Activated CD4-positive, alpha-beta T cell treated with anti-CD3 and anti-CD28 coated beads, Interleukin-2, amount 10 ng/mL, durations not matched to agents 7 days and 5 days (primary cell): ENCODE measurements at regions not wholly inside any gene's neighbourhood (a gene's known extent, or its start where the extent isn't known, plus 50 kb on each side); places are given as distances from the start of the nearest gene placed in this dataset.
"Not testable (repeated sequence)": the region's sequence is repeated elsewhere in the genome, so short reads cannot be mapped to it uniquely, and the experiment has no call there.

Source experiments
- CTCF ChIA-PET: fragments of 350-600 bp; sonication (Branson Sonifier 250); formaldehyde crosslinking; loops from one replicate; lab custom pipeline; 2021; ENCODE audit warnings: antibody characterized with exemption; lab: Charles Lee
- POLR2A ChIA-PET: fragments of 350-600 bp; sonication (Branson Sonifier 250); formaldehyde crosslinking; loops from one replicate; lab custom pipeline; 2021; ENCODE audit warnings: antibody characterized with exemption; lab: Charles Lee
- DNase-seq: peaks from one replicate; pipeline ENCODE4 v3.0.0-alpha.2; 2020
- H3K27ac Mint-ChIP-seq: one replicate; pipeline ENCODE4 v1.8.0; 2021; ENCODE audit warnings: mild to moderate bottlenecking, moderate library complexity, mixed read lengths
- H3K27me3 Mint-ChIP-seq: one replicate; pipeline ENCODE4 v1.8.0; 2021; ENCODE audit warnings: mixed read lengths
- H3K36me3 Mint-ChIP-seq: one replicate; pipeline ENCODE4 v1.8.0; 2021; ENCODE audit warnings: low read depth, mixed read lengths
- H3K4me1 Mint-ChIP-seq: one replicate; pipeline ENCODE4 v1.8.0; 2021; ENCODE audit warnings: mixed read lengths
- H3K4me3 Mint-ChIP-seq: one replicate; pipeline ENCODE4 v1.8.0; 2021; ENCODE audit warnings: mild to moderate bottlenecking, moderate library complexity, mixed read lengths
- H3K9me3 Mint-ChIP-seq: one replicate; pipeline ENCODE4 v1.8.0; 2021; ENCODE audit warnings: mixed read lengths

- CTCF ChIA-PET: interaction anchor here (0.6 kb wide), 1 partner anchor 30 kb away, joined by 3 read pairs; no protein-coding TSS in a partner anchor
- H3K36me3 Mint-ChIP-seq: peaks cover 6% of the 10 kb centered on the region
- H3K4me1 Mint-ChIP-seq: peaks cover 5% of the 10 kb centered on the region
- H3K4me3 Mint-ChIP-seq: no peak overlapping the region
- DNase-seq: no peak
- peaks cover 2% of the 10 kb centered on the region for H3K9me3 Mint-ChIP-seq
- POLR2A ChIA-PET: no interaction called here
- no peaks in the 10 kb centered on the region for H3K27me3 Mint-ChIP-seq
- H3K27ac Mint-ChIP-seq: no peak overlapping the region
These were observed 483.6 kb upstream of the RGS6 start for GRCh38 chr14:71448431-71449315.

DNA sequence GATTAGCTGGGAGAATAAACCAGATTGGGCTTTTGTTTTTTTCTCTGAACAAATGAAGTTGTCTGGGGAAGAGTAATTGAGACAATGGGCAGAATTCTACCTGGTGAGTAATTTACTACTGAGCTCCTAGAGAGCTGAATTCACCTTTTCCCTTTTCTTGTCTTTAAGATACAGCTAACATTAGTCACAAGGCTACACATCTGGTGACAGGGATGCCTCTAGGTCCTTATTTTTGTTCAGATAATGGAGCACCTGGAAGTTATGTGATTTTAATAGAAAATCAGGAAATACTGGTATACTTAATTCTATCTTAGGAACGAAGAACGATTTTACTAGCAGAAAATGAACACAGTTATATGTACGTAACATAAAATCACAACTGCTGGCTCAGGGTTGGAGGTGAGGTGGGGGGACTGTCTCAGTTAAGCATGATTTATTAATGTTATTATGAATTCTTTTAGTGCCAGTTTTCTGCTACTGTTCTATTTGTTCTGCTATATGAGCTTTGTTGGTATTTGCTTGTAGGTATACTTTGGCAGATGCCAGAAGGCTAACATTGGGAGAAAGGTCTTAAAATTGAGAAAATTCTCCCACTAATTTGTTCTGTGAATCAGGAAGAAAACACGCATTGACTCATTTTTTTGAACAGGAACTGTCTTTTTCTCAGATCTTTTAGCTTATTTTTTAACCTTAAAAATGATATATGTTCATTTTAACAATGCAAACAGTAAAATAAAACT is 482.7 kb upstream of the RGS6 start:
- DNase-seq: no peak
- H3K36me3 Mint-ChIP-seq: peaks cover 6% of the 10 kb centered on the region
- ChIA-PET CTCF (no interaction called here), POLR2A (no interaction called here)
- peaks cover 5% of the 10 kb centered on the region for H3K4me1 Mint-ChIP-seq
- H3K27ac Mint-ChIP-seq: no peak overlapping the region
- H3K4me3 Mint-ChIP-seq: no peak overlapping the region
- peaks cover 2% of the 10 kb centered on the region for H3K9me3 Mint-ChIP-seq
- no peaks in the 10 kb centered on the region for H3K27me3 Mint-ChIP-seq

DNA sequence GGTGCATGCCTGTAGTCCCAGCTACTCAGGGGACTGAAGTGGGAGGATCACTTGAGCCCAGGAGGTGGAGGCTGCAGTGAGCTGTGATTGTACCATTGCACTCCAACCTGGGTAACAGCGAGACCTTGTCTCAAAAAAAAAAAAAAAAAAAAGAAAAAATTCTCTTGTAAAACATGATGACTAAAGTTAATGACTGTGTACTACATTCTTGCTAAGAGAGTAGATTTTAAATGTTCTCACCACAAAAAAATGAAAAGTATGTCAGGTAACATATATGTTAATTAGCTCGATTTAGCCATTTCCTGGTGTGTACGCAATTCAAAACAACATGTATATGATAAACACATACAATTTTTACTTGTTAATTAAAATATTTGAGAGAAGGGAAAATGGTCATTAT is 480.7 kb upstream of the RGS6 start:
- Mint-ChIP-seq H3K27ac (no peak overlapping the region), H3K9me3 (peaks cover 2% of the 10 kb centered on the region), H3K36me3 (peaks cover 6% of the 10 kb centered on the region), H3K4me3 (no peak overlapping the region), H3K4me1 (peaks cover 8% of the 10 kb centered on the region), H3K27me3 (no peaks in the 10 kb centered on the region)
- POLR2A ChIA-PET: no interaction called here
- DNase-seq: no peak
- CTCF ChIA-PET: interaction anchor here (0.6 to 0.9 kb wide), 2 partner anchors 50 to 1191 kb away, joined by 3 to 5 read pairs; no protein-coding TSS in a partner anchor

GRCh38 chr14:71452539-71452938 is 479.7 kb upstream of the RGS6 start:
- Mint-ChIP-seq H3K36me3 (peaks cover 6% of the 10 kb centered on the region), H3K9me3 (peaks cover 2% of the 10 kb centered on the region), H3K27me3 (no peaks in the 10 kb centered on the region), H3K27ac (no peak overlapping the region), H3K4me1 (peaks cover 8% of the 10 kb centered on the region), H3K4me3 (no peak overlapping the region)
- ChIA-PET POLR2A (no interaction called here), CTCF (no interaction called here)
- DNase-seq: no peak

DNA sequence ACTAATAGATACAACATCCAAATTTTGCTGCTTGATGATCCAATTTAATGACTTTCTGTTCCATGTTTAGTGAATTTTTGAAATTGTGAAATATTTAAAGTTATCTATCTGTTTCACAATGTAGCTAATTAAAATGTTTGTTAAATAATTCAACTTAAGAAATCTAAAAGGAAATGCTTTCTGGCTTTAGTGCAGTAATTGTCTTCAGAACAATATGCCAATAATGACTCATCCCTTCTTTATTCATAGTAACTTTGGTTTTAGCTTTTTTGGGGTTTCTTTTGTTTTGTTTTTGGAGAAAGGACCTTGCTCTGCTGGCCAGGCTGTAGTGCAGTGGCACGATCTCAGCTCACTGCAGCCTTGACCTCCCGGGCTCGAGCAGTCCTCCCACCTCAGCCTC is 479.2 kb upstream of the RGS6 start:
- Mint-ChIP-seq H3K9me3 (peaks cover 2% of the 10 kb centered on the region), H3K4me1 (peaks cover 8% of the 10 kb centered on the region), H3K4me3 (no peak overlapping the region), H3K27ac (no peak overlapping the region), H3K27me3 (no peaks in the 10 kb centered on the region), H3K36me3 (peaks cover 6% of the 10 kb centered on the region)
- DNase-seq: no peak
- POLR2A ChIA-PET: no interaction called here
- CTCF ChIA-PET: interaction anchor here (0.6 to 1.2 kb wide), 3 partner anchors 12 to 26 kb away, joined by 3 to 4 read pairs (median 3); no protein-coding TSS in a partner anchor

DNA sequence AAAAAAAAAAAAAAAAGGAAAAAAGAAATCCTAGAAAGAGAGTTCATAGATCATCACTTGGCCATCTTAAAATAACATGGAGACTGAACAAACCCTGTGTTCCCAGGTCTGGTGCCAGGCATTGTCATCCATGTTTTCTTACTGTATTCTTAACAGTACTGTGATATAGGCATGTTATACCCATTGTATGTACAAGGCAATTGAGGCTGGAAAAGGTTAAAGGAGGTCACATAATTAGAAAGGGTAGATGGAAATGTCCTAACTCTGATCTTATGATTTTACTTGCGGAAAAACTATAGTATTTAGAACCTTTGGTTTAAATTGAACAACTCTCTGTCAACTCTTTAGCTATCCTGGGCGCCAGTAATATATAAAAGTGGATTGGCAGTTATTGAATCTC is 478.2 kb upstream of the RGS6 start:
- DNase-seq: no peak
- Mint-ChIP-seq H3K27me3 (no peaks in the 10 kb centered on the region), H3K4me1 (peaks cover 8% of the 10 kb centered on the region), H3K9me3 (peaks cover 2% of the 10 kb centered on the region), H3K4me3 (no peak overlapping the region), H3K27ac (no peak overlapping the region), H3K36me3 (peaks cover 7% of the 10 kb centered on the region)
- CTCF ChIA-PET: interaction anchor here (0.7 to 1.2 kb wide), 3 partner anchors 11 to 81 kb away, joined by 3 to 4 read pairs (median 3); no protein-coding TSS in a partner anchor
- POLR2A ChIA-PET: no interaction called here

DNA sequence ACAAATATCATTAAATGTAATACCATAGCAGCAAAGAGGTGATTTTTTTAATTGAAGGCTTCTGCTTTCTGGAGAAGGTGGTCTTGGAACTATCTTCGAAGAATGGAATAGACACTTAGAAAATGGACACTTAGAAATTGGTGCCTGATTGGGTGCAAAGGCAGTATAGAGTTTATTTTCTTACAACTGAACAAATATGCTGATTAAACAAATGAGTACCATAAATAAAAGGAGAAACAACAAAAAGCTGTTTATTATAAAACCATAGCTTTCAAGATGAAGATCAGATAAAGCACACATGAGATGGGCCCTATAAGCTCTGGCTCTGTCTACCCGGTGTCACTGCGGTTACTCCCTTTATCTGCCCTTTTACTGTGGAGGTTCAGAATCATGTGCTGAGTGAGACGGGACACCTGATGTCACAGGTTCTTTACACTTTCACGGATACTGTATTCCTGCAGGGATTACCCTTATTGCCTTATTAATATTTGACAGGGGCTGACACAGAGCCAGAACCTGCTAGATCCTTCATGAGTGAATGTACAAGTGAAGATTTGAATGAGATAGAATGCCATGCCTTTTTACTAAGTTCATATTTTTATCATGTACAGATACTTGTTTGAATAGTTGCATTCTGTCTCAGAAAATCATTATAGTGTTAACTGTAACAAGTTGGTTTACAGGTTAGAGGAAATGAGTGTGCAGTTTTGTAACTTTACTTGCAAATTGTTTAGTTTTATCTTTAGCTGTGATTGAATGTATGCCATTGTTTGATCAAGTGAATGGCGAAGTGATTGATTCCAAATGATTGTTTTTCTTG is 477.5 kb upstream of the RGS6 start:
- Mint-ChIP-seq H3K36me3 (peaks cover 11% of the 10 kb centered on the region), H3K27ac (no peak overlapping the region), H3K9me3 (peaks cover 2% of the 10 kb centered on the region), H3K4me3 (no peak overlapping the region), H3K27me3 (no peaks in the 10 kb centered on the region), H3K4me1 (peaks cover 8% of the 10 kb centered on the region)
- no peak for DNase-seq
- ChIA-PET CTCF (no interaction called here), POLR2A (no interaction called here)

DNA sequence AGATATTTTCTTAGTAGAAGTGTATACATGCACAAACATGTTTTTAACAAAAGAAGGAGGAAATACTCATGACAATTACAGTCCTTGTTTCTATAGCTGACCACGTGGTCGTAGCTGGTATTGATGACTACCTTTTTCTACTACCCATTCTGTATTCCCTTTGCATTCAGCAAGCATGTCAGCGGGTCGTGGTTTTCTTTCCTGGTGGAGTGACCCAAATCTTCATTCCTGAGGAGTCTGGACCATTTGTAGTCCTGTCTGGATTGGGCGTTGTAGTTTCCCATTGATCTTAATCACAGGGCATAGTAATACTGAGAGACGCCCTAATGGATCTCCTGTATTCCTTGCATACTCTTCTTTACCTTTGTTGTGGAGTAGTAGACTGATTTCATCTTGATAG is 472.1 kb upstream of the RGS6 start:
- Mint-ChIP-seq H3K36me3 (peaks cover 28% of the 10 kb centered on the region), H3K27me3 (no peaks in the 10 kb centered on the region), H3K27ac (no peak overlapping the region), H3K9me3 (peaks cover 14% of the 10 kb centered on the region), H3K4me1 (peaks cover 1% of the 10 kb centered on the region), H3K4me3 (no peak overlapping the region)
- ChIA-PET CTCF (no interaction called here), POLR2A (interaction anchor here (0.7 kb wide), 1 partner anchor 598 kb away, joined by 3 read pairs; no protein-coding TSS in a partner anchor)
- no peak for DNase-seq

- Mint-ChIP-seq H3K9me3 (peaks cover 16% of the 10 kb centered on the region), H3K36me3 (peaks cover 35% of the 10 kb centered on the region)
- DNase-seq, H3K27ac Mint-ChIP-seq, H3K4me3 Mint-ChIP-seq, H3K27me3 Mint-ChIP-seq, POLR2A ChIA-PET, CTCF ChIA-PET, H3K4me1 Mint-ChIP-seq: not testable (repeated sequence)
These were observed 470.6 kb upstream of the RGS6 start for GRCh38 chr14:71461617-71462016.

DNA sequence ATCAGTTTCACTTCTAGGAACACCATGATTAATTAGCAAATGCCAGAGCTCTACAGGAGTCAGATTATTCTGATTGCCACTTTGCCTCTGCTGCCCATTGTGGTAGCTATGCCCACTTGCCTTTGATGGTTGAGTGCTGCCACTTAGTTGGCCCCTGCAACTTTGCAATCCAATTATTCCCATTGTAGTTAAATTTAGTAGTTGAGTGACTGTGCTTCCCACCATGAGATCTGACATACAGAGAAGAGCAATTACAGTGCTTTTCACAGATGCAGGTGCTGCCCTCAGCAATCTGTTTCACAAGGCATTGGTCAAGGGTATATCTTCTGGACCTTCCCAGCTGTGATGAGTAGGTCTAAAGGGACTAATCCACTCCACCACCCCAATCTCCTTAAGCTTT is 468.4 kb upstream of the RGS6 start:
- peaks cover 23% of the 10 kb centered on the region for H3K9me3 Mint-ChIP-seq
- no peaks in the 10 kb centered on the region for H3K27me3 Mint-ChIP-seq
- no peak overlapping the region for H3K27ac Mint-ChIP-seq
- DNase-seq: no peak
- CTCF ChIA-PET: no interaction called here
- POLR2A ChIA-PET: no interaction called here
- H3K4me3 Mint-ChIP-seq: no peak overlapping the region
- no peaks in the 10 kb centered on the region for H3K4me1 Mint-ChIP-seq
- peaks cover 42% of the 10 kb centered on the region for H3K36me3 Mint-ChIP-seq

DNA sequence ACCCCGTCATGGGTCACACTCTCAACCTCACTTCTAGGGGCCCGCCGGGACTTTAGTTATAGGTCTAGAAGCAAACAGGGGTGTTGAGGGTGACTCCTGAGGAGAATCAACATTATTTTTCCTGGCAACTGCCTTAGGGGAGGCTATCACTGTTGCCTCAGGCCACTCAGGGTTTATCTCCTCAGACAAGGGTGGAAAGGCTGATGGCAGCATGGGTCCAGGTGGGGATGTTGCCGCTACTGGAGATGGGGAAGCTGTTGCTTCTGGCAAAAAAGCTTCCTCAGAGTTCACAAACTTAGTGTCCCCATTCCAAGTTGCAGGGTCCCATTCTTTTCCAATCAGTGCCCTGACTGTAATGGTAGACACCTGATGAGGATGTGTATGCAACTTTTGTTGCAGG is 467.4 kb upstream of the RGS6 start:
- Mint-ChIP-seq H3K27ac (no peak overlapping the region), H3K9me3 (peaks cover 23% of the 10 kb centered on the region), H3K27me3 (no peaks in the 10 kb centered on the region), H3K4me3 (no peak overlapping the region), H3K4me1 (peaks cover 3% of the 10 kb centered on the region), H3K36me3 (peaks cover 37% of the 10 kb centered on the region)
- ChIA-PET POLR2A (no interaction called here), CTCF (interaction anchor here (0.8 kb wide), 1 partner anchor 11 kb away, joined by 3 read pairs; no protein-coding TSS in a partner anchor)
- no peak for DNase-seq

GRCh38 chr14:71465316-71465715 is 466.9 kb upstream of the RGS6 start:
- Mint-ChIP-seq H3K36me3 (peaks cover 34% of the 10 kb centered on the region), H3K27me3 (no peaks in the 10 kb centered on the region), H3K9me3 (peaks cover 23% of the 10 kb centered on the region), H3K27ac (no peak overlapping the region), H3K4me3 (no peak overlapping the region), H3K4me1 (peaks cover 4% of the 10 kb centered on the region)
- ChIA-PET POLR2A (no interaction called here), CTCF (interaction anchor here (0.8 kb wide), 1 partner anchor 12 kb away, joined by 3 read pairs; no protein-coding TSS in a partner anchor)
- DNase-seq: no peak
